Mesenchymal stem cell (in vitro differentiated cells and primary cell): ENCODE measurements at regions not wholly inside any gene's neighbourhood (a gene's known extent, or its start where the extent isn't known, plus 50 kb on each side); places are given as distances from the start of the nearest gene placed in this dataset.
"Not testable (repeated sequence)": the region's sequence is repeated elsewhere in the genome, so short reads cannot be mapped to it uniquely, and the experiment has no call there.

ENCODE experiments used
- DNase-seq: peaks from one replicate; pipeline ENCODE4 v3.0.0-alpha.2; 2013
- H2AFZ ChIP-seq: one replicate; pipeline ENCODE4 v1.6.1; 2013; ENCODE audit warnings: low read depth, mild to moderate bottlenecking, control low read depth, inconsistent platforms, low read length, moderate library complexity
- H2AK5ac ChIP-seq: 2 replicates; pipeline ENCODE4 v1.6.1; 2013; ENCODE audit warnings: low read length, moderate library complexity, mild to moderate bottlenecking, inconsistent platforms; ENCODE audit not compliant: severe bottlenecking
- H2BK120ac ChIP-seq: one replicate; pipeline ENCODE4 v1.6.1; 2013; ENCODE audit warnings: low read depth, mild to moderate bottlenecking, inconsistent platforms, low read length, moderate library complexity
- H2BK12ac ChIP-seq, 2 experiments: one replicate each; pipeline ENCODE4 v1.6.1; 2013; ENCODE audit warnings: inconsistent platforms in 2 of 2, low read length in 2 of 2, mild to moderate bottlenecking in 2 of 2, moderate library complexity in 2 of 2, control low read depth in 1 of 2
- H2BK15ac ChIP-seq: one replicate; pipeline ENCODE4 v1.6.1; 2013; ENCODE audit warnings: mild to moderate bottlenecking, low read depth, inconsistent platforms; ENCODE audit not compliant: poor library complexity, severe bottlenecking
- H2BK5ac ChIP-seq: 2 replicates; pipeline ENCODE4 v1.6.1; 2013; ENCODE audit warnings: low read depth, mild to moderate bottlenecking, low read length, control low read depth, inconsistent platforms; ENCODE audit not compliant: poor library complexity, severe bottlenecking
- H3K14ac ChIP-seq, 2 experiments: one replicate each; pipeline ENCODE4 v1.6.1; 2013; ENCODE audit warnings: inconsistent platforms in 2 of 2, low read length in 2 of 2, control low read depth in 1 of 2, mild to moderate bottlenecking in 1 of 2, moderate library complexity in 1 of 2
- H3K18ac ChIP-seq, 2 experiments: one replicate each; pipeline ENCODE4 v1.6.1; 2013; ENCODE audit warnings: inconsistent platforms in 2 of 2, low read length in 2 of 2, control low read depth in 1 of 2, low read depth in 1 of 2, mild to moderate bottlenecking in 1 of 2
- H3K23ac ChIP-seq, 2 experiments: one replicate each; pipeline ENCODE4 v1.6.1; 2013; ENCODE audit warnings: inconsistent platforms in 2 of 2, low read length in 2 of 2, mild to moderate bottlenecking in 2 of 2, moderate library complexity in 2 of 2, control low read depth in 1 of 2
- H3K27ac ChIP-seq: 2 replicates; pipeline ENCODE4 v1.5.1; 2013; ENCODE audit warnings: mild to moderate bottlenecking, moderate library complexity, low read length, control low read depth, inconsistent platforms; ENCODE audit not compliant: poor library complexity, severe bottlenecking
- H3K27me3 ChIP-seq, 2 experiments: 2 replicates each; pipeline versions ENCODE4 v1.6.1 to v1.7.0; 2013; ENCODE audit warnings: low read length in 2 of 2, mild to moderate bottlenecking in 2 of 2, moderate library complexity in 2 of 2, control low read depth in 1 of 2, inconsistent platforms in 1 of 2; ENCODE audit not compliant: control insufficient read depth in 1 of 2, insufficient read depth in 1 of 2
- H3K36me3 ChIP-seq, 2 experiments: 2 replicates each; pipeline versions ENCODE4 v1.6.1 to v1.7.0; 2013; ENCODE audit warnings: low read length in 2 of 2, control low read depth in 1 of 2, inconsistent platforms in 1 of 2, low read depth in 1 of 2, mild to moderate bottlenecking in 1 of 2; ENCODE audit not compliant: insufficient read depth in 2 of 2, control insufficient read depth in 1 of 2
- H3K4ac ChIP-seq, 2 experiments: one replicate each; pipeline ENCODE4 v1.6.1; 2013; ENCODE audit warnings: inconsistent platforms in 2 of 2, low read length in 2 of 2, mild to moderate bottlenecking in 2 of 2, moderate library complexity in 2 of 2, control low read depth in 1 of 2, low read depth in 1 of 2
- H3K4me1 ChIP-seq: 2 replicates; pipeline ENCODE4 v1.6.1; 2013; ENCODE audit warnings: low read depth, low read length, control low read depth; ENCODE audit not compliant: control insufficient read depth, insufficient read depth
- H3K4me2 ChIP-seq: 2 replicates; pipeline ENCODE4 v1.6.1; 2013; ENCODE audit warnings: low read length, mild to moderate bottlenecking, inconsistent platforms; ENCODE audit not compliant: poor library complexity, severe bottlenecking
- H3K4me3 ChIP-seq, 2 experiments: 2 replicates each; pipeline versions ENCODE4 v1.5.1 to v1.7.0; 2013; ENCODE audit warnings: low read length in 2 of 2, mild to moderate bottlenecking in 2 of 2, control low read depth in 1 of 2, low read depth in 1 of 2; ENCODE audit not compliant: insufficient read depth in 1 of 2
- H3K79me1 ChIP-seq: replicated peaks from 2 replicates; pipeline ENCODE4 v1.6.1; 2013; ENCODE audit warnings: mild to moderate bottlenecking, control low read depth, low read length, inconsistent platforms; ENCODE audit not compliant: poor library complexity, severe bottlenecking
- H3K9ac ChIP-seq: 2 replicates; pipeline ENCODE4 v1.7.0; 2013; ENCODE audit warnings: mild to moderate bottlenecking, low read length, moderate library complexity
- H3K9me3 ChIP-seq: 2 replicates; pipeline ENCODE4 v1.7.0; 2013; ENCODE audit warnings: mild to moderate bottlenecking, low read length; ENCODE audit not compliant: control insufficient read depth
- H4K8ac ChIP-seq: one replicate; pipeline ENCODE4 v1.6.1; 2013; ENCODE audit warnings: inconsistent platforms, mild to moderate bottlenecking, low read length, moderate library complexity
- H4K91ac ChIP-seq: one replicate; pipeline ENCODE4 v1.6.1; 2013; ENCODE audit warnings: mild to moderate bottlenecking, low read length, inconsistent platforms
- WGBS: methylation state at CpG from one replicate; pipeline ENCODE4 v1.1.7; 2013; ENCODE audit warnings: mixed read lengths; 5-methylcytosine and 5-hydroxymethylcytosine counted together

GRCh38 chr20:56755201-56755600 lies 126.1 kb downstream of the TFAP2C start:
- DNase-seq = peak; percentile 37
- H2BK12ac ChIP-seq = no peak overlapping the region
- no peak overlapping the region for H3K4ac ChIP-seq
- H3K36me3 ChIP-seq = no peaks in the 10 kb centered on the region
- no peak overlapping the region for H4K8ac ChIP-seq
- H2BK5ac ChIP-seq = no peak overlapping the region
- no peak overlapping the region for H2BK15ac ChIP-seq
- H3K4me2 ChIP-seq = no peak overlapping the region
- no peak overlapping the region for H2AK5ac ChIP-seq
- H3K4me1 ChIP-seq = peaks cover 2% of the 10 kb centered on the region
- no peak overlapping the region for H3K14ac ChIP-seq
- no peak overlapping the region for H3K23ac ChIP-seq
- H2AFZ ChIP-seq = no peak overlapping the region
- 97% methylated on average over 3 of the region's 3 CpGs for WGBS
- no peaks in the 10 kb centered on the region for H3K79me1 ChIP-seq
- no peak overlapping the region for H2BK120ac ChIP-seq
- no peak overlapping the region for H3K9ac ChIP-seq
- H4K91ac ChIP-seq = no peak overlapping the region
- no peak overlapping the region for H3K27ac ChIP-seq
- H3K18ac ChIP-seq = no peak overlapping the region
- H3K4me3 ChIP-seq = no peak overlapping the region
- peaks cover 0 to 55% of the 10 kb centered on the region in 2 experiments for H3K27me3 ChIP-seq
- no peaks in the 10 kb centered on the region for H3K9me3 ChIP-seq

GRCh38 chr20:56756658-56757057 lies 127.6 kb downstream of the TFAP2C start:
- not testable (repeated sequence) for H3K27ac ChIP-seq, H3K4ac ChIP-seq, H2BK5ac ChIP-seq, H2BK12ac ChIP-seq, H2AK5ac ChIP-seq, H3K4me2 ChIP-seq, H2BK15ac ChIP-seq, DNase-seq, H3K14ac ChIP-seq, H2AFZ ChIP-seq, H4K8ac ChIP-seq, H3K79me1 ChIP-seq, H3K36me3 ChIP-seq, H3K18ac ChIP-seq, H2BK120ac ChIP-seq, H3K4me3 ChIP-seq, H3K9ac ChIP-seq, H3K23ac ChIP-seq, H3K9me3 ChIP-seq, H4K91ac ChIP-seq, H3K4me1 ChIP-seq
- peaks cover 0 to 40% of the 10 kb centered on the region in 2 experiments for H3K27me3 ChIP-seq
- WGBS = 100% methylated on average over 3 of the region's 5 CpGs

GRCh38 chr20:56758706-56759105 lies 129.6 kb downstream of the TFAP2C start:
- Histone ChIP-seq H2AFZ (no peak overlapping the region), H3K4ac (no peak overlapping the region), H3K4me2 (no peak overlapping the region), H4K8ac (no peak overlapping the region), H2BK5ac (no peak overlapping the region), H3K18ac (no peak overlapping the region), H2BK120ac (no peak overlapping the region), H2BK15ac (no peak overlapping the region), H3K9me3 (no peaks in the 10 kb centered on the region), H4K91ac (no peak overlapping the region), H3K9ac (no peak overlapping the region), H3K23ac (no peak overlapping the region), H3K27ac (no peak overlapping the region), H3K4me1 (no peaks in the 10 kb centered on the region), H3K14ac (no peak overlapping the region), H3K4me3 (no peak overlapping the region), H3K79me1 (no peaks in the 10 kb centered on the region), H2AK5ac (no peak overlapping the region), H3K36me3 (no peaks in the 10 kb centered on the region), H2BK12ac (no peak overlapping the region), H3K27me3 (peaks cover 0 to 27% of the 10 kb centered on the region in 2 experiments)
- DNase-seq = no peak
- 84% methylated on average over 3 of the region's 3 CpGs for WGBS

- Histone ChIP-seq H2BK15ac (no peak overlapping the region), H3K18ac (no peak overlapping the region), H3K4ac (no peak overlapping the region)
These were observed 130.7 kb downstream of the TFAP2C start for GRCh38 chr20:56759741-56760278.

More at GRCh38 chr20:56759741-56760278, 130.7 kb downstream of the TFAP2C start:
- no peaks in the 10 kb centered on the region for H3K9me3 ChIP-seq
- H3K27me3 ChIP-seq = peaks cover 0 to 23% of the 10 kb centered on the region in 2 experiments
- no peak overlapping the region for H2BK120ac ChIP-seq
- no peak overlapping the region for H3K23ac ChIP-seq
- no peak overlapping the region for H3K9ac ChIP-seq
- no peak overlapping the region for H3K14ac ChIP-seq
- no peak overlapping the region for H2AFZ ChIP-seq
- no peak overlapping the region for H2AK5ac ChIP-seq
- no peak overlapping the region for H4K91ac ChIP-seq
- no peaks in the 10 kb centered on the region for H3K36me3 ChIP-seq
- H3K4me3 ChIP-seq = no peak overlapping the region
- H4K8ac ChIP-seq = no peak overlapping the region
- WGBS = 90% methylated on average over 8 of the region's 8 CpGs
- H2BK12ac ChIP-seq = no peak overlapping the region
- no peak overlapping the region for H3K27ac ChIP-seq
- no peak overlapping the region for H3K4me2 ChIP-seq
- DNase-seq = no peak
- no peak overlapping the region for H2BK5ac ChIP-seq
- no peaks in the 10 kb centered on the region for H3K79me1 ChIP-seq
- H3K4me1 ChIP-seq = no peaks in the 10 kb centered on the region
